SU-DHL-6 (cell line): ENCODE measurements at regions not wholly inside any gene's neighbourhood (a gene's known extent, or its start where the extent isn't known, plus 50 kb on each side); places are given as distances from the start of the nearest gene placed in this dataset.

Experiments
- H2AFZ ChIP-seq: fragments of 200-600 bp; sonication (generic); 2 replicates; pipeline ENCODE4 v1.6.1; 2014; ENCODE audit warnings: low read depth, mild to moderate bottlenecking, moderate library complexity, mixed read lengths, antibody characterized with exemption, low read length; ENCODE audit not compliant: severe bottlenecking
- H3F3A ChIP-seq: fragments of 200-600 bp; shearing (Covaris generic); 2 replicates; pipeline ENCODE4 v1.6.0; 2016; ENCODE audit warnings: antibody characterized with exemption, mild to moderate bottlenecking; ENCODE audit not compliant: insufficient read depth
- H3K27ac ChIP-seq: fragments of 200-600 bp; sonication (generic); 2 replicates; pipeline ENCODE4 v1.5.1; 2016; ENCODE audit warnings: low read depth, mild to moderate bottlenecking, low read length, moderate library complexity, mixed read lengths
- H3K27me3 ChIP-seq: fragments of 200-600 bp; sonication (generic), shearing (Covaris generic); 2 replicates; pipeline ENCODE4 v1.6.0; 2014; ENCODE audit warnings: mild to moderate bottlenecking, low read length
- H3K36me3 ChIP-seq: fragments of 200-600 bp; sonication (generic); 2 replicates; pipeline ENCODE4 v1.6.1; 2014; ENCODE audit warnings: mild to moderate bottlenecking, low read length, mixed read lengths
- H3K4me2 ChIP-seq: fragments of 300-600, 200-600 bp; shearing (Covaris generic), sonication (generic); 2 replicates; pipeline ENCODE4 v1.6.0; 2014; ENCODE audit warnings: low read length, low read depth, mild to moderate bottlenecking; ENCODE audit not compliant: poor library complexity, severe bottlenecking
- H3K4me3 ChIP-seq: fragments of 200-600 bp; sonication (generic); 2 replicates; pipeline ENCODE4 v1.5.1; 2014; ENCODE audit warnings: antibody characterized with exemption, low read length, mild to moderate bottlenecking, mixed read lengths; ENCODE audit not compliant: insufficient read depth, poor library complexity, severe bottlenecking
- H3K79me2 ChIP-seq: fragments of 200-600 bp; sonication (generic); 2 replicates; pipeline ENCODE4 v1.6.1; 2014; ENCODE audit warnings: mild to moderate bottlenecking, low read length, moderate library complexity; ENCODE audit not compliant: insufficient read depth
- H3K9ac ChIP-seq: fragments of 200-600 bp; sonication (generic); 2 replicates; pipeline ENCODE4 v1.7.0; 2014; ENCODE audit warnings: mild to moderate bottlenecking, low read length
- H3K9me2 ChIP-seq: fragments of 200-600 bp; sonication (generic); replicated peaks from 2 replicates; pipeline ENCODE4 v1.6.1; 2014; ENCODE audit warnings: low read length; ENCODE audit not compliant: insufficient read depth
- H3K9me3 ChIP-seq: fragments of 200-600 bp; sonication (generic); 2 replicates; pipeline ENCODE4 v1.6.1; 2014; ENCODE audit warnings: low read length, mixed read lengths; ENCODE audit not compliant: insufficient read depth
- H4K20me1 ChIP-seq: fragments of 200-600 bp; sonication (generic); 2 replicates; pipeline ENCODE4 v1.6.1; 2014; ENCODE audit warnings: low read depth, mild to moderate bottlenecking, antibody characterized with exemption, low read length, moderate library complexity, mixed read lengths
- EZH2phosphoT487 ChIP-seq: fragments of 200-600 bp; sonication (generic), shearing (Covaris generic); conservative IDR thresholded peaks from 2 replicates; pipeline ENCODE4 v1.6.1; 2018; ENCODE audit warnings: mild to moderate bottlenecking, antibody characterized with exemption, low read length, moderate library complexity, mixed read lengths
- TF ChIP-seq, protein P1 (sequence below): fragments of 200-600 bp; sonication (generic); IDR thresholded peaks from one replicate; pipeline ENCODE4 v1.5.1; 2017; ENCODE audit warnings: antibody characterized with exemption, mild to moderate bottlenecking, low read length, moderate library complexity; ENCODE audit not compliant: insufficient read depth, poor library complexity, severe bottlenecking

DNA sequence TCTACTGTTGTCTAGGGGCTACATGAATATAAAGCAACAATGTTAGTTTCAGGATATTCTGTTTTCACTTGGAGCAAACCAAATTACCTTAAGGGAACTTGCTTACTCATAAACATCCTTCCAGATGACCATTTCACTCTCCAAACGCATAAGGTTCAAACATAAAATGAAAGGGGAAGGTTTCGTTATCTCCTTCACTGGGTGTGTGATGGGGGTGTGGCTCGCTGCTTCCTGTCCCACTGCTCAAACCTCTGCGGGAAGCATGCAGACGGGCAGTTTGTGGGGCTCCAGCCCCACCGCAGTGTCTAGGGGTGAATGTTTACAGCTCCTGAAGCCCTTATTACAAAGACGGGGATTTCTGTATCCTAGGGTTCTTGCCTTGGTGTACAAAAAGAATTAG is 1310.9 kb upstream of the TMEFF2 start:
- no peak overlapping the region for H3K9ac ChIP-seq
- no peaks in the 10 kb centered on the region for H3F3A ChIP-seq
- no peak overlapping the region for H3K4me3 ChIP-seq
- no peak overlapping the region for H3K27ac ChIP-seq
- TF ChIP-seq, protein P1, sequence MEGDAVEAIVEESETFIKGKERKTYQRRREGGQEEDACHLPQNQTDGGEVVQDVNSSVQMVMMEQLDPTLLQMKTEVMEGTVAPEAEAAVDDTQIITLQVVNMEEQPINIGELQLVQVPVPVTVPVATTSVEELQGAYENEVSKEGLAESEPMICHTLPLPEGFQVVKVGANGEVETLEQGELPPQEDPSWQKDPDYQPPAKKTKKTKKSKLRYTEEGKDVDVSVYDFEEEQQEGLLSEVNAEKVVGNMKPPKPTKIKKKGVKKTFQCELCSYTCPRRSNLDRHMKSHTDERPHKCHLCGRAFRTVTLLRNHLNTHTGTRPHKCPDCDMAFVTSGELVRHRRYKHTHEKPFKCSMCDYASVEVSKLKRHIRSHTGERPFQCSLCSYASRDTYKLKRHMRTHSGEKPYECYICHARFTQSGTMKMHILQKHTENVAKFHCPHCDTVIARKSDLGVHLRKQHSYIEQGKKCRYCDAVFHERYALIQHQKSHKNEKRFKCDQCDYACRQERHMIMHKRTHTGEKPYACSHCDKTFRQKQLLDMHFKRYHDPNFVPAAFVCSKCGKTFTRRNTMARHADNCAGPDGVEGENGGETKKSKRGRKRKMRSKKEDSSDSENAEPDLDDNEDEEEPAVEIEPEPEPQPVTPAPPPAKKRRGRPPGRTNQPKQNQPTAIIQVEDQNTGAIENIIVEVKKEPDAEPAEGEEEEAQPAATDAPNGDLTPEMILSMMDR: no peak
- no peak for TF ChIP-seq EZH2phosphoT487
- no peak overlapping the region for H2AFZ ChIP-seq
- H4K20me1 ChIP-seq: no peaks in the 10 kb centered on the region
- H3K4me2 ChIP-seq: no peak overlapping the region
- no peaks in the 10 kb centered on the region for H3K9me2 ChIP-seq
- no peaks in the 10 kb centered on the region for H3K36me3 ChIP-seq
- no peaks in the 10 kb centered on the region for H3K27me3 ChIP-seq
- no peaks in the 10 kb centered on the region for H3K9me3 ChIP-seq
- H3K79me2 ChIP-seq: no peaks in the 10 kb centered on the region

DNA sequence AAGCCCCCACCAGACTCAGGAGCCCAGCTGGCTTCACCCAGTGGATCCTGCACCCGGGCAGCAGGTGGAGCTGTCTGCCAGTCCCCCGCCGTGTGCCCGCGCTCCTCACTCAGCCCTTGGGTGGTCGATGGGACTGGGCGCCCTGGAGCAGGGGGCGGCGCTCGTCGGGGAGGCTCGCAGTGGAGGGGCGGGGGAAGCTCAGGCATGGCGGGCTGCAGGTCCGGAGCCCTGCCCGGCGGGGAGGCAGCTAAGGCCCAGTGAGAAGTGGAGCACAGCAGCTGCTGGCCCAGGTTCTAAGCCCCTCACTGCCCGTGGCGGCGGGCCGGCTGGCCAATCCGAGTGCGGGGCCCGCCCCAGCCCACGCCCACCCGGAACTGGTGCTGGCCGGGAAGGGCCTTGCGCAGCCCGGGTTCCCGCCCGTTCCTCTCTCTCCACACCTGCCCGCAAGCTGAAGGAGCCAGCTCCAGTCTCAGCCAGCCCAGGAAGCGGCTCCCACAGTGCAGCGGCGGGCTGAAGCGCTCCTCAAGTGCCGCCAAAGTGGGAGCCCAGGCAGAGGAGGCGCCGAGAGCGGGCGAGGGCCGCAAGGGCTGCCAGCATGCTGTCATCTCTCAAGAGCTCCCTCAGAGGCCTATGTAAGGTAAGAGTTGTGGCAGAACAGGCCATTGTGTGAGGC is 1307.8 kb upstream of the TMEFF2 start:
- Histone ChIP-seq H3K79me2 (no peaks in the 10 kb centered on the region), H3K4me3 (no peak overlapping the region), H3K9me3 (no peaks in the 10 kb centered on the region), H2AFZ (no peak overlapping the region), H3K4me2 (no peak overlapping the region), H3K27ac (no peak overlapping the region), H3K9ac (no peak overlapping the region), H3K9me2 (no peaks in the 10 kb centered on the region), H3K27me3 (no peaks in the 10 kb centered on the region), H3K36me3 (no peaks in the 10 kb centered on the region), H3F3A (no peaks in the 10 kb centered on the region), H4K20me1 (no peaks in the 10 kb centered on the region)
- no peak for TF ChIP-seq EZH2phosphoT487
- TF ChIP-seq, protein P1: no peak

DNA sequence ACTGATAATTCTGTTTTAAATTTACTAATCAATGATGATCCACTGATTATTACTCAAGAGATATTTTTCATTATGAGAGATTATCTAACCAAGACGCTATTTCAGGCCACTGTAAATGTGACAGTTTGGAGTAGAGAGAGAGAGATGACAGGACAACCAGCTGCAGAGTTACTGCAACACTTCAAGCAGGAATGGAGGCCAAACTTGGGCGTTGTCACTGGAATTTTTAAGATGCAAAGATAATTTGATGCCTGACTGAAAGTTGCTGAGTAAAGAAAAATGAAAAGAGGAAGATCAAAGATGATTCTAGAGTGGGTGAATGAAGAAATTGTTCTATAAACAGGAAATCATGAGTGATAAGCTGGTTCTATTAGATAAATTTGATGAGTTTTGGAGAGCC is 1302.1 kb upstream of the TMEFF2 start:
- Histone ChIP-seq H3F3A (no peaks in the 10 kb centered on the region), H3K79me2 (no peaks in the 10 kb centered on the region), H2AFZ (peak overlapping the region; percentile 54), H3K9ac (no peak overlapping the region), H4K20me1 (no peaks in the 10 kb centered on the region), H3K9me3 (no peaks in the 10 kb centered on the region), H3K4me2 (no peak overlapping the region), H3K36me3 (no peaks in the 10 kb centered on the region), H3K9me2 (no peaks in the 10 kb centered on the region), H3K4me3 (no peak overlapping the region), H3K27me3 (no peaks in the 10 kb centered on the region), H3K27ac (no peak overlapping the region)
- no peak for TF ChIP-seq EZH2phosphoT487
- TF ChIP-seq, protein P1: no peak

DNA sequence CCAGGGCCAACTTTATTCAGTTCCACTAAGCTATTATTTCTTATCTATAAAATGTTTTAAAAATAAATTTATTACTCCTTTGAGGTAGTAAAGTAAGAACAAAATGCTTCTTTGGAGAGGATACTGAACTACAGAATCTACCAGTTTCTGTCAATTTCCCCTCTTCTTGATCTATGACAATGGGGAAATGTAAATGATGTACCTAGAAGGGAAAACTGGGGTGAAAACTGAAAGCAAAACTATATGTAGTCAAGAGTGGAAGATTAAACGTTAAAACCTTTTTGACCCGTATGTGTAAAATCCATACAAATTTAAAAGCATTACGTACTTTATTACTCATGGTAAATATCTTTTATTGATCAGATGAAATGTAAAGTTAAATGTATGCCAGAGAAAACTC is 1287.8 kb upstream of the TMEFF2 start:
- Histone ChIP-seq H4K20me1 (no peaks in the 10 kb centered on the region), H3K9me2 (no peaks in the 10 kb centered on the region; the same call in 1 of the 2 replicates), H3K4me3 (no peak overlapping the region), H3K27me3 (no peaks in the 10 kb centered on the region), H2AFZ (no peak overlapping the region), H3K4me2 (no peak overlapping the region), H3K79me2 (no peaks in the 10 kb centered on the region), H3K9me3 (no peaks in the 10 kb centered on the region), H3K9ac (no peak overlapping the region), H3K27ac (no peak overlapping the region), H3F3A (no peaks in the 10 kb centered on the region), H3K36me3 (no peaks in the 10 kb centered on the region)
- TF ChIP-seq EZH2phosphoT487: no peak
- TF ChIP-seq, protein P1: no peak
